ENCODE measurements at regions not wholly inside any gene's neighbourhood (a gene's known extent, or its start where the extent isn't known, plus 50 kb on each side); places are given as distances from the start of the nearest gene placed in this dataset.

- TF ChIP-seq CTCF (tag by site-specific recombination; IDR thresholded peaks at IDR 0.05) (no peak), ZSCAN5A (tag by site-specific recombination; IDR thresholded peaks at IDR 0.05) (no peak), SP2 (tag by site-specific recombination; IDR thresholded peaks at IDR 0.05) (no peak), PATZ1 (tag by site-specific recombination; IDR thresholded peaks at IDR 0.05) (no peak), ZNF645 (tag by site-specific recombination; IDR thresholded peaks at IDR 0.05) (no peak), ZBTB17 (tag by site-specific recombination; IDR thresholded peaks at IDR 0.05) (no peak)
These were observed 1204.1 kb downstream of the MRPL39 start for GRCh38 chr21:24403221-24403620.

Data from HEK293 (cell line).